PC-3 (cell line): ENCODE measurements at regions not wholly inside any gene's neighbourhood (a gene's known extent, or its start where the extent isn't known, plus 50 kb on each side); places are given as distances from the start of the nearest gene placed in this dataset.

Experiments
- ATAC-seq: fragments of 200-7000 bp; cut with Tn5 transposase; 2 replicates; pipeline ENCODE4 v1.9.1; 2020; ENCODE audit warnings: mild to moderate bottlenecking, moderate library complexity
- BruUV-seq: library from RNA; stranded (reverse); fragments of 400-500 nt; replicated peaks from 2 replicates; lab custom pipeline; 2021; lab: Mats Ljungman, UMichigan
- CTCF ChIA-PET: fragments of 300-600 bp; sonication (Branson Sonifier 250); formaldehyde crosslinking; loops from one replicate; lab custom pipeline; 2022; ENCODE audit warnings: antibody characterized with exemption; lab: Charles Lee
- POLR2A ChIA-PET: fragments of 300-600 bp; sonication (Branson Sonifier 250); formaldehyde crosslinking; loops from one replicate; lab custom pipeline; 2022; ENCODE audit warnings: antibody characterized with exemption; ENCODE audit not compliant: unreplicated experiment; lab: Charles Lee
- DNase-seq: peaks from one replicate; pipeline ENCODE4 v3.0.0-alpha.2; 2015
- H2AFZ ChIP-seq: fragments of 300-600 bp; sonication (generic); 2 replicates; pipeline ENCODE4 v1.6.0; 2016; ENCODE audit warnings: antibody characterized with exemption, low read length
- H3F3A ChIP-seq: fragments of 300-600 bp; sonication (generic); one replicate; pipeline ENCODE4 v1.6.0; 2017; ENCODE audit warnings: antibody characterized with exemption, low read length, control low read depth, mild to moderate bottlenecking; ENCODE audit not compliant: unreplicated experiment
- H3K27ac ChIP-seq: fragments of 300-600 bp; sonication (generic); 2 replicates; pipeline ENCODE4 v1.5.1; 2016; ENCODE audit warnings: mild to moderate bottlenecking, low read length
- H3K27me3 ChIP-seq: fragments of 300-600 bp; sonication (generic); 2 replicates; pipeline ENCODE4 v1.6.1; 2016; ENCODE audit warnings: low read length, mixed read lengths
- H3K36me3 ChIP-seq: fragments of 300-600 bp; sonication (generic); 2 replicates; pipeline ENCODE4 v1.6.1; 2016; ENCODE audit warnings: low read depth, mixed run types, low read length, mixed read lengths
- H3K4me1 ChIP-seq: fragments of 300-600 bp; sonication (generic); 2 replicates; pipeline ENCODE4 v1.5.1; 2016; ENCODE audit warnings: low read length; ENCODE audit not compliant: insufficient read depth
- H3K4me2 ChIP-seq: fragments of 300-600 bp; sonication (generic); 2 replicates; pipeline ENCODE4 v1.6.0; 2016; ENCODE audit warnings: low read length
- H3K4me3 ChIP-seq: fragments of 300-600 bp; sonication (generic); 2 replicates; pipeline ENCODE4 v1.5.1; 2016; ENCODE audit warnings: mild to moderate bottlenecking, low read length, mixed read lengths
- H3K79me2 ChIP-seq: fragments of 300-600 bp; sonication (generic); 2 replicates; pipeline ENCODE4 v1.6.1; 2017; ENCODE audit warnings: low read length, mixed read lengths
- H3K9ac ChIP-seq: fragments of 300-600 bp; sonication (generic); 2 replicates; pipeline ENCODE4 v1.6.0; 2016; ENCODE audit warnings: mild to moderate bottlenecking, low read length
- H3K9me2 ChIP-seq: fragments of 300-600 bp; sonication (generic); replicated peaks from 2 replicates; pipeline ENCODE4 v1.6.1; 2016; ENCODE audit warnings: mixed run types, low read length, mixed read lengths
- H3K9me3 ChIP-seq: fragments of 300-600 bp; sonication (generic); 2 replicates; pipeline ENCODE4 v1.6.1; 2016; ENCODE audit warnings: low read length, mixed read lengths
- H4K20me1 ChIP-seq: fragments of 300-600 bp; sonication (generic); 2 replicates; pipeline ENCODE4 v1.6.1; 2016; ENCODE audit warnings: low read length, mixed read lengths
- EZH2 ChIP-seq: fragments of 300-600 bp; sonication (generic); IDR thresholded peaks from one replicate; pipeline ENCODE4 v1.6.1; 2017; ENCODE audit warnings: antibody characterized with exemption, mild to moderate bottlenecking, low read length; ENCODE audit not compliant: unreplicated experiment
- EZH2phosphoT487 ChIP-seq: fragments of 300-600 bp; sonication (generic); IDR thresholded peaks from 2 replicates; pipeline ENCODE4 v1.6.1; 2018; ENCODE audit warnings: mild to moderate bottlenecking, antibody characterized with exemption, low read length, borderline replicate concordance
- intact Hi-C: fragments of 100-400 bp; cut with micrococcal nuclease; formaldehyde crosslinking; loops from 2 replicates; pipeline ENCODE4 v1.9.0; 2023
- TF ChIP-seq, protein P1 (sequence below): fragments of 300-600 bp; sonication (generic); conservative IDR thresholded peaks from 2 replicates; pipeline ENCODE4 v1.5.1; 2017; ENCODE audit warnings: antibody characterized with exemption, low read depth, mild to moderate bottlenecking, low read length

- TF ChIP-seq EZH2phosphoT487 (no peak), EZH2 (no peak)
- TF ChIP-seq, protein P1, sequence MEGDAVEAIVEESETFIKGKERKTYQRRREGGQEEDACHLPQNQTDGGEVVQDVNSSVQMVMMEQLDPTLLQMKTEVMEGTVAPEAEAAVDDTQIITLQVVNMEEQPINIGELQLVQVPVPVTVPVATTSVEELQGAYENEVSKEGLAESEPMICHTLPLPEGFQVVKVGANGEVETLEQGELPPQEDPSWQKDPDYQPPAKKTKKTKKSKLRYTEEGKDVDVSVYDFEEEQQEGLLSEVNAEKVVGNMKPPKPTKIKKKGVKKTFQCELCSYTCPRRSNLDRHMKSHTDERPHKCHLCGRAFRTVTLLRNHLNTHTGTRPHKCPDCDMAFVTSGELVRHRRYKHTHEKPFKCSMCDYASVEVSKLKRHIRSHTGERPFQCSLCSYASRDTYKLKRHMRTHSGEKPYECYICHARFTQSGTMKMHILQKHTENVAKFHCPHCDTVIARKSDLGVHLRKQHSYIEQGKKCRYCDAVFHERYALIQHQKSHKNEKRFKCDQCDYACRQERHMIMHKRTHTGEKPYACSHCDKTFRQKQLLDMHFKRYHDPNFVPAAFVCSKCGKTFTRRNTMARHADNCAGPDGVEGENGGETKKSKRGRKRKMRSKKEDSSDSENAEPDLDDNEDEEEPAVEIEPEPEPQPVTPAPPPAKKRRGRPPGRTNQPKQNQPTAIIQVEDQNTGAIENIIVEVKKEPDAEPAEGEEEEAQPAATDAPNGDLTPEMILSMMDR = no peak
- intact Hi-C loops = no loop called here
- POLR2A ChIA-PET = no interaction called here
- BruUV-seq = no TSS peak
- Histone ChIP-seq H3K4me1 (no peaks in the 10 kb centered on the region), H3K27ac (no peak overlapping the region), H3K4me2 (no peak overlapping the region), H3K27me3 (no peaks in the 10 kb centered on the region), H3K79me2 (no peaks in the 10 kb centered on the region), H3K36me3 (no peaks in the 10 kb centered on the region), H3K9me3 (no peaks in the 10 kb centered on the region), H3K4me3 (no peak overlapping the region), H3K9me2 (no peaks in the 10 kb centered on the region), H3K9ac (no peak overlapping the region), H4K20me1 (no peaks in the 10 kb centered on the region), H2AFZ (no peak overlapping the region), H3F3A (no peaks in the 10 kb centered on the region)
- CTCF ChIA-PET = no interaction called here
- ATAC-seq = no peak
- peak; percentile 12 for DNase-seq
Observed at GRCh38 chr12:85733221-85733840, 102.9 kb downstream of the RASSF9 start.

DNA sequence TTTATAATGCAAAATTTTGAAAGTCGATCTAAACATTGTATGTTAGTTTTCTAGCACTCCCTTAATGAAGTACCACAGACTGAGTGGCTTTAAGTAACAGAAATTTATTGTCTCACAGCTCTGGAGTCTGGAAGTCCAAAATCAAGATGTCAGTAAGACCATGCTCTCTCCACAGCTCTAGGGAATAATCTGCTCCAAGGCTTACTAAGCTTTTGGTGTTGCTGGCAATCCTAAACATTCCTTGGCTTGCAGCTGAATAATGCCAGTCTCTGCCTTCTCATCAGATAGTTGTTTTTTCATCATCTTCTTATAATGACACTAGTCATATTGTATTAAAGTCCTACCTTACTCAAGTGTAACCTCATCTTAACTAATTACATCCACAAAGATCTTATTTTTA is 102.2 kb downstream of the RASSF9 start:
- ATAC-seq (no peak), DNase-seq (no peak)
- Histone ChIP-seq H3K27me3 (no peaks in the 10 kb centered on the region), H3K4me2 (no peak overlapping the region), H3K9me2 (no peaks in the 10 kb centered on the region), H3K9me3 (no peaks in the 10 kb centered on the region), H3F3A (no peaks in the 10 kb centered on the region), H3K4me3 (no peak overlapping the region), H2AFZ (no peak overlapping the region), H3K9ac (no peak overlapping the region), H4K20me1 (no peaks in the 10 kb centered on the region), H3K27ac (no peak overlapping the region), H3K36me3 (no peaks in the 10 kb centered on the region), H3K79me2 (no peaks in the 10 kb centered on the region), H3K4me1 (no peaks in the 10 kb centered on the region)
- intact Hi-C loops = no loop called here
- no TSS peak for BruUV-seq
- CTCF ChIA-PET = no interaction called here
- POLR2A ChIA-PET = no interaction called here
- TF ChIP-seq EZH2phosphoT487 (no peak), EZH2 (no peak)
- TF ChIP-seq, protein P1 = no peak

GRCh38 chr12:85740186-85740585 is 96.0 kb downstream of the RASSF9 start:
- Histone ChIP-seq H3K4me1 (no peaks in the 10 kb centered on the region), H3K4me2 (no peak overlapping the region), H3K9me2 (no peaks in the 10 kb centered on the region), H3K4me3 (no peak overlapping the region), H3K79me2 (no peaks in the 10 kb centered on the region), H3K9ac (no peak overlapping the region), H4K20me1 (no peaks in the 10 kb centered on the region), H3K9me3 (no peaks in the 10 kb centered on the region), H3K27ac (no peak overlapping the region), H3K27me3 (no peaks in the 10 kb centered on the region), H3F3A (no peaks in the 10 kb centered on the region), H2AFZ (no peak overlapping the region), H3K36me3 (no peaks in the 10 kb centered on the region)
- intact Hi-C loops = no loop called here
- no peak for ATAC-seq
- BruUV-seq = no TSS peak
- no peak for TF ChIP-seq EZH2phosphoT487
- TF ChIP-seq EZH2 = no peak
- TF ChIP-seq, protein P1 = no peak
- DNase-seq = no peak
- CTCF ChIA-PET = no interaction called here
- POLR2A ChIA-PET = no interaction called here
